Vagina (tissue), 2 donors: ENCODE measurements at regions not wholly inside any gene's neighbourhood (a gene's known extent, or its start where the extent isn't known, plus 50 kb on each side); places are given as distances from the start of the nearest gene placed in this dataset.

Source experiments
- POLR2AphosphoS5 ChIP-seq, 2 donors: sonication (generic); formaldehyde crosslinking; IDR thresholded peaks; one replicate each; pipeline ENCODE4 v1.9.0; 2017; ENCODE audit warnings: antibody characterized with exemption in 2 of 2, mild to moderate bottlenecking in 2 of 2, low read depth in 1 of 2; ENCODE audit not compliant: insufficient read depth in 1 of 2
- TF ChIP-seq, protein P1 (sequence below), 3 experiments: fragments of 450-650 bp in 2 of 3; fragments of 200-600 bp in 1 of 3; sonication (generic) in 1 of 3; IDR thresholded peaks; one replicate each; pipeline ENCODE4 v1.5.1; 2017 to 2019; ENCODE audit warnings: antibody characterized with exemption in 3 of 3, mild to moderate bottlenecking in 2 of 3, moderate library complexity in 2 of 3

- TF ChIP-seq, protein P1, sequence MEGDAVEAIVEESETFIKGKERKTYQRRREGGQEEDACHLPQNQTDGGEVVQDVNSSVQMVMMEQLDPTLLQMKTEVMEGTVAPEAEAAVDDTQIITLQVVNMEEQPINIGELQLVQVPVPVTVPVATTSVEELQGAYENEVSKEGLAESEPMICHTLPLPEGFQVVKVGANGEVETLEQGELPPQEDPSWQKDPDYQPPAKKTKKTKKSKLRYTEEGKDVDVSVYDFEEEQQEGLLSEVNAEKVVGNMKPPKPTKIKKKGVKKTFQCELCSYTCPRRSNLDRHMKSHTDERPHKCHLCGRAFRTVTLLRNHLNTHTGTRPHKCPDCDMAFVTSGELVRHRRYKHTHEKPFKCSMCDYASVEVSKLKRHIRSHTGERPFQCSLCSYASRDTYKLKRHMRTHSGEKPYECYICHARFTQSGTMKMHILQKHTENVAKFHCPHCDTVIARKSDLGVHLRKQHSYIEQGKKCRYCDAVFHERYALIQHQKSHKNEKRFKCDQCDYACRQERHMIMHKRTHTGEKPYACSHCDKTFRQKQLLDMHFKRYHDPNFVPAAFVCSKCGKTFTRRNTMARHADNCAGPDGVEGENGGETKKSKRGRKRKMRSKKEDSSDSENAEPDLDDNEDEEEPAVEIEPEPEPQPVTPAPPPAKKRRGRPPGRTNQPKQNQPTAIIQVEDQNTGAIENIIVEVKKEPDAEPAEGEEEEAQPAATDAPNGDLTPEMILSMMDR (IDR thresholded peaks at IDR 0.05), result no peak
- no peak for TF ChIP-seq POLR2AphosphoS5 (IDR thresholded peaks at IDR 0.05; ENCODE audit: insufficient read depth in 1 of 2, low read depth in 1 of 2)
Measured at GRCh38 chr3:153855772-153856171, 265.4 kb upstream of the ARHGEF26 start.
